Activated CD4-positive, alpha-beta T cell treated with anti-CD3 and anti-CD28 coated beads, Interleukin-2, amount 10 ng/mL, durations not matched to agents 24 days and 14 days (primary cell): ENCODE measurements at regions not wholly inside any gene's neighbourhood (a gene's known extent, or its start where the extent isn't known, plus 50 kb on each side); places are given as distances from the start of the nearest gene placed in this dataset.

Experiments
- DNase-seq: peaks from one replicate; pipeline ENCODE4 v3.0.0; 2022
- H3K27ac Mint-ChIP-seq: one replicate; pipeline ENCODE4 v1.8.0; 2022; ENCODE audit warnings: mild to moderate bottlenecking, mixed read lengths
- H3K27me3 Mint-ChIP-seq: one replicate; pipeline ENCODE4 v1.8.0; 2022; ENCODE audit warnings: mixed read lengths
- H3K36me3 Mint-ChIP-seq: one replicate; pipeline ENCODE4 v1.8.0; 2022; ENCODE audit warnings: low read depth, mild to moderate bottlenecking, mixed read lengths
- H3K4me1 Mint-ChIP-seq: one replicate; pipeline ENCODE4 v1.8.0; 2021; ENCODE audit warnings: mixed read lengths
- H3K4me3 Mint-ChIP-seq: one replicate; pipeline ENCODE4 v1.8.0; 2022; ENCODE audit warnings: mild to moderate bottlenecking, moderate library complexity, mixed read lengths
- H3K9me3 Mint-ChIP-seq: one replicate; pipeline ENCODE4 v1.8.0; 2021; ENCODE audit warnings: mixed read lengths
- intact Hi-C: fragments of 100-400 bp; cut with micrococcal nuclease; formaldehyde crosslinking; loops from one replicate; pipeline ENCODE4 v1.15.1; 2023

DNA sequence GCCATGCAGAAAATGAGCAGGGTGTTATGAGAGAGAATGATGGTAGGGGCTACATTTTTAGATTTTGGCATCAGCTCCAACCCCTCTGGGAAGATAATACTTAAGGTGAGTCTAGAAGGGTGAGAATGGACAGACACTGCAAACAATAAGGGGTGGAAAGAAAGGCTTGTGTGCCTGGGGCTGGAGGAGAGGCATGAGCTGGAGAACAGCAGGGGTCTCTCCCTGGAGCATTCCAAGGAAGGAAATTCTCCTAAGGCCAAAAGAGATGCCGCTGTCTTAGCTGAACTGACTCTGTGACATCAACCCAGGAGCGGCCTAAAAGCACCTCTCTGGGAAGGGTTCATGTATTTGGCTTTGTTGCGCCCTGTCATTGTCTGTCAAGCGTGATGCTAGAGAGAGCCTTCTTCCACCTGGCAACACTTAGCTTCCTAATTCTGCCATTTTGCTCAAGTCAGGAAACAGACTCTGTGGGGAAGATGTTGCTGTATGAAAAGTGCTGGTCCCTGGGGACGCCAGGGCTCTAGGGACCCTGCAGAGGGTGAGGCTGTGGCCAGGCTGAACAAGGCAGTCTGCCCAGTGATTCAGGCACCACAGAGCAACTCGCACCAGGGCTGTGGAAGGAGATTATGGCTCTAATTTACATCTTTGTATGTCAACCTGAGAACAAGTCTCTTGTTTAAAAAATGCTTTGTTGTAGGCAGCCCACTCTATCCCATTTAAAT lies 225.7 kb downstream of the CBLN1 start:
- no peak overlapping the region for H3K4me3 Mint-ChIP-seq
- no peaks in the 10 kb centered on the region for H3K9me3 Mint-ChIP-seq
- no peak for DNase-seq
- intact Hi-C loops, result no loop called here
- H3K27me3 Mint-ChIP-seq, result no peaks in the 10 kb centered on the region
- no peaks in the 10 kb centered on the region for H3K4me1 Mint-ChIP-seq
- H3K27ac Mint-ChIP-seq, result no peak overlapping the region
- no peaks in the 10 kb centered on the region for H3K36me3 Mint-ChIP-seq

DNA sequence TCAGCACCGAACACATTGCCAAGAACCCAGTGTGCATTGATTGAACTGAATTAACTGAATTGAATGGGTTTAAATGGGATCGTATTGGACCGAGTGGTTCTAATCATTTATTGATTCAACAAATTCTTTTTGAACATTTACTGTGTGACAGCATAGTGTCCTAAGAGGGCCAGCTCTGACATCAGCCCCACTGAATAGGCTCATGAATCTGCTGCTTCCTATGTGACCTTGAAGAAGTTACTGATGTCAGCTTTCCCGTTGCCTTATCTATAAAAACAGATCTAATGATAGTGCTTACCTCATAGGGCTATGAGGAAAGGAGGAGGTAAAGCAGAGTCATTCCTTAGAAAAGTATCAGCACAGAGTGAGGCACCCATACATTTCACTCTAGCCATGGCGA lies 226.3 kb downstream of the CBLN1 start:
- Mint-ChIP-seq H3K9me3 (no peaks in the 10 kb centered on the region), H3K27ac (no peak overlapping the region), H3K4me1 (no peaks in the 10 kb centered on the region), H3K27me3 (no peaks in the 10 kb centered on the region), H3K4me3 (no peak overlapping the region), H3K36me3 (no peaks in the 10 kb centered on the region)
- intact Hi-C loops, result no loop called here
- DNase-seq, result no peak

DNA sequence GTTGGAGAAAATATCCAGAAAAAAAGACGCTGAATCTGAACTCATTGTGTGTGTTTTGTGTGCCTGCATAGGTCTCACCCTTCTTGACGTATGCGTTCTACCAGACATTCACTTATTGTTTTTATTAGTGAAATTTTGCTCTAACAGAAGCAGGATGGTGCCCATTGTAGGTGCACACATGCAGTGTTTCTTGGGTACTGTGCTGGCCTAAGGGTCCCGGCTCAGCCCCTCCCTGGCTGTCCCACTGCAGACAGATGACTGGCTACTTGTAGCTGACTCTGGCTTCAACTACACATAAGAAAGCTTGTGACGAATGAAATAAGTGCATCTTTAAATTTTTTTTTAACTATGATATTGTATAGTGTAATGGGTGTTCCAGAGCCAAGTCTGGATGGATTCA lies 227.0 kb downstream of the CBLN1 start:
- H3K4me1 Mint-ChIP-seq, result no peaks in the 10 kb centered on the region
- no peaks in the 10 kb centered on the region for H3K27me3 Mint-ChIP-seq
- no peaks in the 10 kb centered on the region for H3K9me3 Mint-ChIP-seq
- H3K27ac Mint-ChIP-seq, result no peak overlapping the region
- intact Hi-C loops, result no loop called here
- H3K4me3 Mint-ChIP-seq, result no peak overlapping the region
- no peaks in the 10 kb centered on the region for H3K36me3 Mint-ChIP-seq
- DNase-seq, result no peak

DNA sequence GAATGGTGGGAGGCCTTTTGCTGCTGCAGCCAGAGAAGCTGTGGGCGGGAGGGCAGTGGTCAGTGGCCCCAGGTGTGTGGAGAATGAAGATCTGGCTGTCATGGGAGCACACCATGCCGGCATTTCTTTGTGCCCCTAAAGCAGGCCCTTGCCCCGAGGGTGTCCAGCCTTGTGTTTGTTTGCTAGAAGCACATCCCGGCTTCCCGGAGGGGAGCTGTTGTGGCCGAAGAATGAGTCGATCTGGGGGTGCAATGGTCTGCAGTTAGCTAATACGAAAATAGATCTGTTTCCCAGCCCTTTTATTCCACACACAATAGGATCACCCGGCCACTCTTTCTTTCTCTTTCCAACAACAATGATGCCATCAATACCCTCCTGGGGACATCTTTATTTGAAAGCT lies 228.8 kb downstream of the CBLN1 start:
- H3K4me1 Mint-ChIP-seq, result no peaks in the 10 kb centered on the region

DNA sequence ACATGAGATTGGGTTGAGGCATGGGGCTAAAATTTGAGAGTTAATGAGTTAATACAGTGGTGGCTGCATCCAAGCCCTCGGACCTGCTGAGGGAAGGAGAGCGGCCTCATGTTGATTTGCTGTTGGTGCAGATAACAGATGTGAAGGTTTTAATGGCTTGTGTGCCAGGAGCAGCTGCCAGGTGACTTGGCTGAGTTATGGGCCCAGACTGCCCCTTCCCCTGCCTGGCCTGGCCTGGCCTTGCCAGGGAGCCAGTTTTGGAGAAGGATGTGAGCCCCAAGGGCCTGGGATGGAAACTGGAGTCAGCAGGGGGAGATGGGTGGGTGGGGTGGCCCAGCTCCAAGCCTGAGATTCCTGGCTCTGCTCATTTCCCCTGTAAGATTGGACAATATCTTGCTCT lies 230.1 kb downstream of the CBLN1 start:
- Mint-ChIP-seq H3K4me3 (no peak overlapping the region), H3K4me1 (no peaks in the 10 kb centered on the region), H3K27ac (no peak overlapping the region), H3K9me3 (no peaks in the 10 kb centered on the region), H3K27me3 (no peaks in the 10 kb centered on the region), H3K36me3 (no peaks in the 10 kb centered on the region)
- DNase-seq, result no peak
- intact Hi-C loops, result no loop called here

More for the DNA sequence above, 228.8 kb downstream of the CBLN1 start:
- no peak overlapping the region for H3K27ac Mint-ChIP-seq
- no peaks in the 10 kb centered on the region for H3K27me3 Mint-ChIP-seq
- intact Hi-C loops, result no loop called here
- no peak for DNase-seq
- no peaks in the 10 kb centered on the region for H3K36me3 Mint-ChIP-seq
- no peaks in the 10 kb centered on the region for H3K9me3 Mint-ChIP-seq
- no peak overlapping the region for H3K4me3 Mint-ChIP-seq

DNA sequence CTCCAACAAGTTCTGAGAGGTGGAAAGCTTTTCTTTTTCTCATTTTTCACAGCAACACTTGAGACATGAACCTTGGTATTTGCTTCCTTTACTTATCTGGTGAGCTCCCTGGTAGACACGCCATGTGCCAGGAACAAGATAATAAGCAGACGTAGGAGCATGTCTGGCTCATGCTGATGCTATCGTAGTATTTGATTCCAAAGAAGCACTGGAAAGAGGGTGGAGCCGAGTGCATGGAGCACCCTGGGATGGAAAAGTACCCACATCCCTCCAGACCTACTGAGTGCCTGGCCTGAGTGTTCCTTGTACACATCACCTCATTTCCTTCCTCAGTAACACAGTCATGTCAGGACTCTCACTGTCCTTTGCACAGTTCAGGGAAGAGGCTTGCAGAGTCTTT lies 231.0 kb downstream of the CBLN1 start:
- intact Hi-C loops, result no loop called here
- no peaks in the 10 kb centered on the region for H3K4me1 Mint-ChIP-seq
- H3K27ac Mint-ChIP-seq, result no peak overlapping the region
- H3K36me3 Mint-ChIP-seq, result no peaks in the 10 kb centered on the region
- no peak for DNase-seq
- H3K9me3 Mint-ChIP-seq, result no peaks in the 10 kb centered on the region
- no peak overlapping the region for H3K4me3 Mint-ChIP-seq
- H3K27me3 Mint-ChIP-seq, result no peaks in the 10 kb centered on the region

DNA sequence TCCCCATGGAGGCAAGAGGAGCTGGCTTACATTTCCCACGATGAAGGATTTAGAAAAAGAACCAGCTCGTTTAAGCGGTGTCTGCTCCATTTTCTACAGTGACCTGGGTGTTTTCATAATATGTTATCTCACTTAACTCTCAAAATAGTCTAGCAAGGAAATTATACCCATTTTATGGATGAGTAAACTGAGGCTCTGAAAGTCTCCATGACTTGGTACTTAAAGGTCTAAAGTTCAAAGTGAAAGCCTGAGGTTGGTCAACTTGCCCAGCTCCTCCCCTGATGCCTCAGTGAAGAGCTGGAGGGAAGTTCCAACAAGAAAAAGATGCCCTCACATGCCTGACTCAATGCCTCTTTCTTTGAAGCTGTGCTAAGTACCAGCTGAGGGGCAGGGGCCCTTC lies 232.0 kb downstream of the CBLN1 start:
- DNase-seq, result no peak
- no peaks in the 10 kb centered on the region for H3K4me1 Mint-ChIP-seq
- H3K36me3 Mint-ChIP-seq, result no peaks in the 10 kb centered on the region
- H3K9me3 Mint-ChIP-seq, result no peaks in the 10 kb centered on the region
- intact Hi-C loops, result no loop called here
- H3K4me3 Mint-ChIP-seq, result no peak overlapping the region
- no peaks in the 10 kb centered on the region for H3K27me3 Mint-ChIP-seq
- H3K27ac Mint-ChIP-seq, result no peak overlapping the region

DNA sequence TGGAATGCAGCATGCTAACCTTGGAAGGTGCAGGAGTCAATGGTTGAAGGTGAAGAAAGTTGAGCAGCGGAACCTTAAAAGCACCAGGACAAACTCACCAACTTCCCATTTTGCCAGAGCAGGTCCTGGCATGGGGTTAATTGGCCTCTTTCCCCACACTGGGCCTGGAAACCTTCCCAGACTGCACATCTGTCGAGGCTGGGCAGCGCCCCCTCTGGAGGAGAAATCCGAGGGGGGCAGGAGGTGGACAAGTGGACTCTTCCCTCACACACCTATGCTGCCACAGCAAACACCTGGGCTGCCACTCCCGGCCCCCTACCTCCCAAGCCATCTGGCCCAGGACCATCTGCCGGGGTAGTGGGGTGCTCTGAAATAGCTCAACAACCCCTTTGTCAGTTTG lies 232.4 kb downstream of the CBLN1 start:
- H3K27me3 Mint-ChIP-seq, result no peaks in the 10 kb centered on the region
- no peak overlapping the region for H3K27ac Mint-ChIP-seq
- H3K4me1 Mint-ChIP-seq, result no peaks in the 10 kb centered on the region
- DNase-seq, result no peak
- H3K9me3 Mint-ChIP-seq, result no peaks in the 10 kb centered on the region
- H3K4me3 Mint-ChIP-seq, result no peak overlapping the region
- intact Hi-C loops, result no loop called here
- H3K36me3 Mint-ChIP-seq, result no peaks in the 10 kb centered on the region

DNA sequence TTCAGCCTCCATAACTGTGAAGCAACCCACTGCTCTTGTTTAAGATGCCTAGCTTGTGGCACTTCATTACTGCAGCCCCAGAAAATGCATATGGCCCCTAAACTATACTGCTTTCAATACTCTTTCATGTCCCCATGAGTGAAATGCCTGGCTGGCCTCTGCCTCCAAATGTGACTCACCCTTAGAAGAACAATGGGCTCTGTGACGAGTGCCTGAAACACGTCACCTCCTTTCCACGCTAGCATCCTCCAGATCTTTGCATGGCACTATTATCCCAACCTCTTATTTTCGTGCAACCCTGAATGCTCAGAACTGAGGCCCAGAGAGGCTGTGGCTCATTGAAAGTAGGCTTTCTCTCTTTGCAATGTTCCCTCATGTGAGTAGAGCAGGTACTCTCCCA lies 233.1 kb downstream of the CBLN1 start:
- Mint-ChIP-seq H3K27me3 (no peaks in the 10 kb centered on the region), H3K4me1 (no peaks in the 10 kb centered on the region), H3K27ac (no peak overlapping the region), H3K4me3 (no peak overlapping the region), H3K36me3 (no peaks in the 10 kb centered on the region), H3K9me3 (no peaks in the 10 kb centered on the region)
- DNase-seq, result no peak
- intact Hi-C loops, result no loop called here

DNA sequence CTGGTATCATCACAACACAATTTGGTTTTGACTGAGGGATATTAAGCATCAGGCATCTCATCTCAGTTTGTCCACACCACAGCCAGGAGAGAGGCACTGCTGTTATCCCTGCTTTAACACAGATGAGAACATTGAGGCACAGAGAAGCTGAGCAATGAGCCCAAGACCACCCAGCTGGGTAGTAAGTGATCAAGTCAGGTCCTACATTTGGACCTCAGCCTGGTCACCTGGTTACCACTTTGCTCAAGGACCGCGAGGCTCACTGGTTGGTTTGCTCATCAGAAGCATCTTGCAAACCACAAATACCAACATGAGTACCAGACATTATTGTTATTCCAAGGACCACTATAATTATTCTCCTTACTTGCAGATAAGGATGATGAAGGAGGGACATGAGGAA lies 245.5 kb downstream of the CBLN1 start:
- H3K9me3 Mint-ChIP-seq, result no peaks in the 10 kb centered on the region
- intact Hi-C loops, result no loop called here
- H3K4me1 Mint-ChIP-seq, result no peaks in the 10 kb centered on the region
- H3K36me3 Mint-ChIP-seq, result no peaks in the 10 kb centered on the region
- H3K27ac Mint-ChIP-seq, result no peak overlapping the region
- H3K4me3 Mint-ChIP-seq, result no peak overlapping the region
- no peaks in the 10 kb centered on the region for H3K27me3 Mint-ChIP-seq
- no peak for DNase-seq

DNA sequence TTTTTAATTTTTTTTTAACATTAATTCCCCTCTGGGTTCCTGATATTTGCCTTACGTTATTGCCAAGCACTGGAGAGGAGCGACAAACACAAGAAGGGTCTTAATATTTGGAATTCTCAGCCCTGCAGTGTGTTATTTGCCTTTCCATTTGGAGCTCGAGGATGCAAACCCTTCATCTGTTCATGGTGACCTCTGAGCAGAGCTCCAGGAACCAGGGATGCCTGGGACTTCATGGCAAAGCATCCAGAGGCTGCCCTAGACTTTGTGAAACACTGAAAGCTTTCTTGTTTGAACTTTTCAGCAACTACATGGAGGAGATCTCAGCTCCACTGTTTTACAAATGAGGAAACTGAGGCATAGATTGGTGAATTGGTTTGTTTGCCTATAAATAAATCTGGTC lies 254.2 kb downstream of the CBLN1 start:
- Mint-ChIP-seq H3K27me3 (no peaks in the 10 kb centered on the region), H3K4me1 (no peaks in the 10 kb centered on the region), H3K9me3 (no peaks in the 10 kb centered on the region), H3K4me3 (no peak overlapping the region), H3K27ac (no peak overlapping the region), H3K36me3 (no peaks in the 10 kb centered on the region)
- intact Hi-C loops, result no loop called here
- no peak for DNase-seq

DNA sequence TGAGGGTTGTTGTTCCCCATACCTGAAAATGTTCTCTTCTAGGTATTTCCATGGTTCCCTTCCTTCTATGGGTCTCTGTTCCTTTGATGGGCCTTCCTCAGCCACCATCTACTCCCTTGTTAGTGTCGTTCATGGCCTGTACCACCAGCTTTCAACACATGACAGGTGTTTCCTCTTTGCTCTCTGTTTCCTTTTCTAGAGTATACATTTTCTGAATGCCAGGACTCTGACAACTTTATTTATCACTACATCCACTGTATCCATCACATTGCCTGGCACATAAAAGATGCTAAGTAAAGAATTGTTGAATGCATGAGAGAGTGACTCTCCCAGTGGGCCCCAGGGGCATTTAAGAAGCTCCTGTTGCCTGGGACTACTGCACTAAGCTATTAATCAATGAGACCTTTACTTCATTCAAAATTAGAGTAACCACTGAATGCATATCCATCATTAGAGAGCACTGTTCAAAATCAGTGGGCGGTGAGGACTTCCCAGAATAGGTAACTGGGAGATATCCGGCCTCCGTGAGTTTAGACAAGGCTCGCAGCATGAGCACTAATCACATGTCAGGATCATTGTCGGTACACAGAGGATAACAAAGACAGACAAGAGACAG lies 255.0 kb downstream of the CBLN1 start:
- no peak overlapping the region for H3K4me3 Mint-ChIP-seq
- no peaks in the 10 kb centered on the region for H3K36me3 Mint-ChIP-seq
- no peak for DNase-seq
- H3K9me3 Mint-ChIP-seq, result no peaks in the 10 kb centered on the region
- no peaks in the 10 kb centered on the region for H3K27me3 Mint-ChIP-seq
- intact Hi-C loops, result no loop called here
- no peaks in the 10 kb centered on the region for H3K4me1 Mint-ChIP-seq
- no peak overlapping the region for H3K27ac Mint-ChIP-seq

DNA sequence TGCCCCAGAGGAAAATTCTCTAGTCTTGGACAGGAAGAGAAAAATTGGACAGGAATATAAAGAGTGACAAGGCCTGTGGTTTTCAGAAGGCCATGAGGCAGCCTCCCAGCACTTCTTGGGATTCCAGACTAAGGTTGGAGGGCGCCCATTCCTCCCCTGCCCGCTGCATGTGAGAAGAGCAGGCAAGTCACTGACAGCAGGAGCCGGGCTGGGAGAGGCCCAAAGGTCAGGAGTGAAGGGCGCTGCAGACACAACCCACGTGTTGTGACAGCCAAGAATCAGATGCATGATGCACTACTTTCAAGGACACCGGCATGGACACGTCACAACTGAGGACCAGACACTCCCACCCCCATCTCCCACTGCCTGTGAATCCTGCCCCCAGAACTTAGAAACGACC lies 256.7 kb downstream of the CBLN1 start:
- Mint-ChIP-seq H3K4me1 (no peaks in the 10 kb centered on the region), H3K36me3 (no peaks in the 10 kb centered on the region), H3K9me3 (no peaks in the 10 kb centered on the region), H3K27me3 (no peaks in the 10 kb centered on the region), H3K27ac (no peak overlapping the region), H3K4me3 (no peak overlapping the region)
- DNase-seq, result no peak
- intact Hi-C loops, result no loop called here

DNA sequence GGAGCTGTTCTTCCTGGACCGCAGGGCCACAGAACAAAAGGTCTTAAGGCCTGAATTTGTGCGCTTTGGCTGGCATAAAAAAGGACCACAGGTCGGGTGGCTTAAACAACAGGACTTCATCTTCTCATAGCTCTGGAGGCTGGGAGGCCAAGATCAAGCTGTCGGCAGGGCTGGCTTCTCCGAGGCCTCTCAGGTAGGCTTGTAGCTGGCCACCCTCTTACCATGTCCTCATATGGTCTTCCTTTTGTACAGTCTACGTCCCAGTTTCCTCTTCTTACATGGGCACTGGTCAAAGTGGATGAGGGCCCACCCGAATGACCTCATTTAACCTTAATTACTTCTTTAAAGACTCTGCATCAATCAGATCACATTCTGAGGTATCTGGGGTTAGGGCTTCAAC lies 257.6 kb downstream of the CBLN1 start:
- H3K27me3 Mint-ChIP-seq, result no peaks in the 10 kb centered on the region
- H3K4me3 Mint-ChIP-seq, result no peak overlapping the region
- no peak for DNase-seq
- H3K9me3 Mint-ChIP-seq, result no peaks in the 10 kb centered on the region
- intact Hi-C loops, result no loop called here
- H3K4me1 Mint-ChIP-seq, result no peaks in the 10 kb centered on the region
- no peaks in the 10 kb centered on the region for H3K36me3 Mint-ChIP-seq
- H3K27ac Mint-ChIP-seq, result no peak overlapping the region

DNA sequence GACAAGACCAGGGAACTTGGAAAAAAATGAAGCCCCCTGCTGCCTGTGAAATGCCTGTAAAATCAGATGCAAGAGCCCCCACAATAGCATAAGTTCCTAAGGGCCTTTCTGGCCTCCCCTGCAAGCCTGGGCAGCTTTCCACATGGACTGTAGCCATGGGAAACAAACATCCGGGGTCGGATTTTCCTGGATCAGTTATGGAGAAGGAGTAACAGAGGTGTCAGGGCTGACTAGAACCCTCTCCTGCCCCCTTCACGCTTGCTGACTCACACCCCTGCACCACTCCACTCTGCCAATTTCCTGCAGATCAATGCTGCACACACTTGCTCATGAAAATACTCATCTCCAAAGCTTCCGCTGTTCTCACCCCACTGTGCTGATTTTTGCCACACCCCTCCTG lies 258.6 kb downstream of the CBLN1 start:
- Mint-ChIP-seq H3K27me3 (no peaks in the 10 kb centered on the region), H3K4me3 (no peak overlapping the region), H3K9me3 (no peaks in the 10 kb centered on the region), H3K4me1 (no peaks in the 10 kb centered on the region), H3K27ac (no peak overlapping the region), H3K36me3 (no peaks in the 10 kb centered on the region)
- intact Hi-C loops, result no loop called here
- DNase-seq, result no peak
